Kidney (tissue), 13 donors: ENCODE measurements at regions not wholly inside any gene's neighbourhood (a gene's known extent, or its start where the extent isn't known, plus 50 kb on each side); places are given as distances from the start of the nearest gene placed in this dataset.

Experiments used
- DNase-seq, 5 donors: peaks; one replicate each; pipeline ENCODE4 v3.0.0-alpha.2; 2013 to 2020
- FAIRE-seq: peaks from 2 replicates; lab custom pipeline; 2012; peaks lifted over from hg19 to GRCh38; lab: Jason Lieb, UNC
- H3K27ac ChIP-seq, 2 donors: one replicate each; pipeline ENCODE4 v1.7.0; 2013; ENCODE audit warnings: low read depth in 2 of 2, low read length in 2 of 2, inconsistent platforms in 1 of 2
- H3K27me3 ChIP-seq: one replicate; pipeline ENCODE4 v1.7.1; 2013; ENCODE audit warnings: low read length, inconsistent platforms; ENCODE audit not compliant: control insufficient read depth, insufficient read depth
- H3K36me3 ChIP-seq, 3 donors: one replicate each; pipeline versions ENCODE4 v1.7.0 to v1.7.1; 2013; ENCODE audit warnings: low read length in 3 of 3, control low read depth in 1 of 3, inconsistent platforms in 1 of 3; ENCODE audit not compliant: insufficient read depth in 3 of 3, control insufficient read depth in 2 of 3
- H3K4me1 ChIP-seq, 3 donors: one replicate each; pipeline versions ENCODE4 v1.7.0 to v1.7.1; 2013; ENCODE audit warnings: low read length in 3 of 3, inconsistent platforms in 1 of 3, low read depth in 1 of 3; ENCODE audit not compliant: control insufficient read depth in 2 of 3, insufficient read depth in 2 of 3
- H3K4me3 ChIP-seq, 3 donors: one replicate each; pipeline versions ENCODE4 v1.7.0 to v1.8.1; 2013; ENCODE audit warnings: low read length in 3 of 3, control low read depth in 1 of 3, inconsistent platforms in 1 of 3
- H3K9ac ChIP-seq, 3 donors: one replicate each; pipeline versions ENCODE4 v1.7.0 to v1.7.1; 2013; ENCODE audit warnings: low read length in 3 of 3, control low read depth in 1 of 3, inconsistent platforms in 1 of 3
- H3K9me3 ChIP-seq, 3 donors: one replicate each; pipeline versions ENCODE4 v1.7.0 to v1.7.1; 2013; ENCODE audit warnings: low read length in 3 of 3, control low read depth in 1 of 3, inconsistent platforms in 1 of 3; ENCODE audit not compliant: control insufficient read depth in 2 of 3, insufficient read depth in 1 of 3
- CTCF ChIP-seq: IDR thresholded peaks from 3 replicates; pipeline ENCODE4 v1.5.1; 2012; ENCODE audit warnings: mild to moderate bottlenecking, moderate library complexity, borderline replicate concordance; ENCODE audit not compliant: insufficient read depth; ENCODE audit errors: extremely low read depth
- intact Hi-C: fragments of 100-400 bp; cut with DNase I; formaldehyde crosslinking; loops from one replicate; pipeline ENCODE4 v1.11.1; 2022
- donor health status: control.
- donor health status: control.
- donor health status: control.
- donor health status: control.
- donor health status: control.
- donor health status: DM: yes; HTN: yes; CAD: no.
- donor health status: Normal renal cell carcinoma (clear cell type).

- intact Hi-C loops: no loop called here
- DNase-seq: no peak
- Histone ChIP-seq H3K4me1 (no peaks in the 10 kb centered on the region), H3K4me3 (peak overlapping the region in 1 of 3 donors; percentile 39), H3K9ac (no peak overlapping the region), H3K27ac (no peak overlapping the region), H3K9me3 (no peaks in the 10 kb centered on the region), H3K27me3 (no peaks in the 10 kb centered on the region), H3K36me3 (no peaks in the 10 kb centered on the region)
- no peak for FAIRE-seq
- TF ChIP-seq CTCF: no peak
Measured at GRCh38 chr15:26081758-26082220, 218.7 kb upstream of the ATP10A start.

GRCh38 chr15:26075770-26076169 is 212.6 kb upstream of the ATP10A start:
- Histone ChIP-seq H3K4me1 (no peaks in the 10 kb centered on the region), H3K27ac (no peak overlapping the region), H3K36me3 (no peaks in the 10 kb centered on the region), H3K9me3 (no peaks in the 10 kb centered on the region), H3K27me3 (no peaks in the 10 kb centered on the region), H3K9ac (no peak overlapping the region), H3K4me3 (no peak overlapping the region)
- intact Hi-C loops: no loop called here
- FAIRE-seq (no peak), DNase-seq (no peak)
- TF ChIP-seq CTCF: no peak

GRCh38 chr15:26073430-26074333 is 210.6 kb upstream of the ATP10A start:
- no peak for DNase-seq
- TF ChIP-seq CTCF: no peak
- Histone ChIP-seq H3K27ac (no peak overlapping the region), H3K36me3 (no peaks in the 10 kb centered on the region), H3K9ac (no peak overlapping the region), H3K4me3 (no peak overlapping the region), H3K4me1 (no peaks in the 10 kb centered on the region), H3K27me3 (no peaks in the 10 kb centered on the region), H3K9me3 (no peaks in the 10 kb centered on the region)
- no peak for FAIRE-seq
- intact Hi-C loops: no loop called here
